SKM-1 (cell line): ENCODE measurements at regions not wholly inside any gene's neighbourhood (a gene's known extent, or its start where the extent isn't known, plus 50 kb on each side); places are given as distances from the start of the nearest gene placed in this dataset.

Experiments used
- DNase-seq: peaks from one replicate; lab custom pipeline; 2025; ENCODE audit not compliant: unreplicated experiment; lab: John Stamatoyannopoulos, UW

- DNase-seq, result peak; percentile 59
Measured at GRCh38 chr9:6703898-6704639, 53.7 kb upstream of the KDM4C start.

GRCh38 chr9:6702707-6703106, 55.1 kb upstream of the KDM4C start:
- DNase-seq, result no peak

- DNase-seq, result no peak
Measured at GRCh38 chr9:6696178-6696577, 50.6 kb upstream of the GLDC start.

- DNase-seq, result no peak
Measured at GRCh38 chr9:6695121-6695814, 49.7 kb upstream of the GLDC start.
